ENCODE measurements at regions not wholly inside any gene's neighbourhood (a gene's known extent, or its start where the extent isn't known, plus 50 kb on each side); places are given as distances from the start of the nearest gene placed in this dataset.

- 7% methylated on average over 11 of the region's 13 CpGs for WGBS (ENCODE audit: low lambda C conversion rate)
- no TSS peak for BruUV-seq (replicated peaks)
- no peak for TF ChIP-seq ZNF704 (CRISPR knock-in tag; IDR thresholded peaks at IDR 0.05; ENCODE audit: borderline replicate concordance)
- no peak for TF ChIP-seq HHEX (CRISPR knock-in tag; IDR thresholded peaks at IDR 0.05)
- no peak for TF ChIP-seq MNT (IDR thresholded peaks at IDR 0.05)
- TF ChIP-seq ADNP (CRISPR knock-in tag; IDR thresholded peaks at IDR 0.05): no peak
- no peak for TF ChIP-seq ZHX1 (CRISPR knock-in tag; IDR thresholded peaks at IDR 0.05; ENCODE audit: low read depth)
- no peak for TF ChIP-seq POLR2G (IDR thresholded peaks at IDR 0.05; ENCODE audit: low read depth, low read length)
- no peak for TF ChIP-seq ZNF577 (CRISPR knock-in tag; IDR thresholded peaks at IDR 0.05; ENCODE audit: borderline replicate concordance, low read depth)
- TF ChIP-seq ZNF773 (CRISPR knock-in tag; IDR thresholded peaks at IDR 0.05; ENCODE audit: borderline replicate concordance): no peak
- no peak for TF ChIP-seq HNRNPH1 (optimal IDR thresholded peaks at IDR 0.05; ENCODE audit: low read depth, low read length)
- no peak for TF ChIP-seq ZFP36L2 (CRISPR knock-in tag; IDR thresholded peaks at IDR 0.05)
- no peak for TF ChIP-seq TRAFD1 (CRISPR knock-in tag; IDR thresholded peaks at IDR 0.05; ENCODE audit: borderline replicate concordance)
- H3K36me3 ChIP-seq (replicated peaks in 1 of 2; ENCODE audit: control insufficient read depth in 1 of 2, insufficient read depth in 2 of 2, low read length in 2 of 2): no peaks in the 10 kb centered on the region
- H3K79me2 ChIP-seq (ENCODE audit: insufficient read depth, low read length): no peaks in the 10 kb centered on the region
- no peak overlapping the region for H3K9ac ChIP-seq (ENCODE audit: insufficient read depth, low read depth, low read length)
- in situ Hi-C loops (cut with HindIII; ENCODE audit: extremely low pct_ligation_motif_present, low pct_unique_long_range_greater_than_20kb): no loop called here
- no peak overlapping the region for H3K27ac ChIP-seq (ENCODE audit: extremely low read length, insufficient read depth, low read length)
- FAIRE-seq (no peak), DNase-seq (ENCODE audit: low spot score) (no peak), ATAC-seq (no peak; the same call in 2 of the 3 replicates)
- intact Hi-C loops (cut with micrococcal nuclease; ENCODE audit: unreplicated experiment): no loop called here
- H3K27me3 ChIP-seq (ENCODE audit: control insufficient read depth in 1 of 2, insufficient read depth in 2 of 2, low read length in 2 of 2): peaks cover 25 to 91% of the 10 kb centered on the region in 2 experiments
- no peak overlapping the region for H3K4me3 ChIP-seq (replicated peaks in 1 of 3; ENCODE audit: insufficient read depth in 1 of 3, low read depth in 2 of 3, low read length in 3 of 3)
- H4K20me1 ChIP-seq (ENCODE audit: insufficient read depth, low read length): peaks cover 3% of the 10 kb centered on the region; the same call in 1 of the 2 replicates
- no peak overlapping the region for H2AFZ ChIP-seq (ENCODE audit: low read length)
- POLR2A ChIA-PET: no interaction called here
- H3K4me2 ChIP-seq (ENCODE audit: low read depth, low read length): no peak overlapping the region
- CTCF ChIA-PET (ENCODE audit: low intra/inter-chr PET ratio, low total read pairs): no interaction called here
- no peaks in the 10 kb centered on the region for H3K9me3 ChIP-seq (ENCODE audit: low read length)
- H3K4me1 ChIP-seq (ENCODE audit: insufficient read depth, low read length): no peaks in the 10 kb centered on the region
These were observed 195.5 kb downstream of the RBFOX3 start for GRCh38 chr17:79415365-79415764.

Measured in HepG2 (cell line).